Glutamatergic neuron (in vitro differentiated cells): ENCODE measurements at regions not wholly inside any gene's neighbourhood (a gene's known extent, or its start where the extent isn't known, plus 50 kb on each side); places are given as distances from the start of the nearest gene placed in this dataset.

ENCODE experiments used
- DNase-seq: peaks from one replicate; pipeline ENCODE4 v3.0.0; 2022
- H3K27ac Mint-ChIP-seq: one replicate; pipeline ENCODE4 v1.8.0; 2020; ENCODE audit warnings: mild to moderate bottlenecking, mixed read lengths, inconsistent platforms; ENCODE audit not compliant: unreplicated experiment
- H3K27me3 Mint-ChIP-seq: one replicate; pipeline ENCODE4 v1.8.0; 2020; ENCODE audit warnings: mild to moderate bottlenecking, moderate library complexity, mixed read lengths, inconsistent platforms; ENCODE audit not compliant: unreplicated experiment
- H3K36me3 Mint-ChIP-seq: one replicate; pipeline ENCODE4 v1.8.0; 2020; ENCODE audit warnings: mild to moderate bottlenecking, mixed read lengths, inconsistent platforms; ENCODE audit not compliant: unreplicated experiment
- H3K4me1 Mint-ChIP-seq: one replicate; pipeline ENCODE4 v1.8.0; 2020; ENCODE audit warnings: mild to moderate bottlenecking, low read depth, mixed read lengths, inconsistent platforms; ENCODE audit not compliant: unreplicated experiment
- H3K4me3 Mint-ChIP-seq: one replicate; pipeline ENCODE4 v1.8.0; 2020; ENCODE audit warnings: mild to moderate bottlenecking, mixed read lengths, inconsistent platforms; ENCODE audit not compliant: unreplicated experiment
- H3K9me3 Mint-ChIP-seq: one replicate; pipeline ENCODE4 v1.8.0; 2020; ENCODE audit warnings: mild to moderate bottlenecking, moderate library complexity, mixed read lengths, inconsistent platforms; ENCODE audit not compliant: unreplicated experiment
- CTCF ChIP-seq: fragments of 200-600 bp; sonication (generic); IDR thresholded peaks from one replicate; pipeline ENCODE4 v1.5.0; 2021; ENCODE audit not compliant: partially characterized antibody, unreplicated experiment

- peaks cover 2% of the 10 kb centered on the region for H3K9me3 Mint-ChIP-seq
- no peak for DNase-seq
- no peak overlapping the region for H3K27ac Mint-ChIP-seq
- H3K4me3 Mint-ChIP-seq, result no peak overlapping the region
- H3K27me3 Mint-ChIP-seq, result peaks cover 5% of the 10 kb centered on the region
- TF ChIP-seq CTCF, result no peak
- no peaks in the 10 kb centered on the region for H3K4me1 Mint-ChIP-seq
- peaks cover 12% of the 10 kb centered on the region for H3K36me3 Mint-ChIP-seq
Observed at GRCh38 chr18:23311351-23312121, 141.6 kb upstream of the RIOK3 start.

GRCh38 chr18:23313379-23313778 lies 139.7 kb upstream of the RIOK3 start:
- Mint-ChIP-seq H3K27ac (no peak overlapping the region), H3K4me1 (no peaks in the 10 kb centered on the region), H3K27me3 (peaks cover 5% of the 10 kb centered on the region), H3K4me3 (no peak overlapping the region), H3K36me3 (peaks cover 9% of the 10 kb centered on the region), H3K9me3 (peaks cover 2% of the 10 kb centered on the region)
- no peak for DNase-seq
- TF ChIP-seq CTCF, result no peak

- H3K4me3 Mint-ChIP-seq, result no peak overlapping the region
- H3K4me1 Mint-ChIP-seq, result no peaks in the 10 kb centered on the region
- H3K27ac Mint-ChIP-seq, result no peak overlapping the region
- peaks cover 2% of the 10 kb centered on the region for H3K9me3 Mint-ChIP-seq
- peaks cover 7% of the 10 kb centered on the region for H3K36me3 Mint-ChIP-seq
- no peak for TF ChIP-seq CTCF
- peaks cover 5% of the 10 kb centered on the region for H3K27me3 Mint-ChIP-seq
- DNase-seq, result no peak
Observed at GRCh38 chr18:23314672-23315071, 138.4 kb upstream of the RIOK3 start.

- Mint-ChIP-seq H3K4me1 (no peaks in the 10 kb centered on the region), H3K27ac (no peak overlapping the region), H3K4me3 (no peak overlapping the region), H3K27me3 (peaks cover 5% of the 10 kb centered on the region), H3K36me3 (peaks cover 7% of the 10 kb centered on the region), H3K9me3 (peaks cover 2% of the 10 kb centered on the region)
- no peak for TF ChIP-seq CTCF
- no peak for DNase-seq
Observed at GRCh38 chr18:23316316-23316715, 136.8 kb upstream of the RIOK3 start.

GRCh38 chr18:23316988-23317387 lies 136.1 kb upstream of the RIOK3 start:
- no peaks in the 10 kb centered on the region for H3K4me1 Mint-ChIP-seq
- H3K36me3 Mint-ChIP-seq, result peaks cover 7% of the 10 kb centered on the region
- no peak for TF ChIP-seq CTCF
- peaks cover 2% of the 10 kb centered on the region for H3K9me3 Mint-ChIP-seq
- no peak for DNase-seq
- H3K27me3 Mint-ChIP-seq, result peaks cover 5% of the 10 kb centered on the region
- H3K4me3 Mint-ChIP-seq, result no peak overlapping the region
- no peak overlapping the region for H3K27ac Mint-ChIP-seq
